WTC11 (cell line): ENCODE measurements at regions not wholly inside any gene's neighbourhood (a gene's known extent, or its start where the extent isn't known, plus 50 kb on each side); places are given as distances from the start of the nearest gene placed in this dataset.

Experiments
- CREM ChIP-seq: sonication (generic); formaldehyde crosslinking; IDR thresholded peaks from 2 replicates; pipeline ENCODE4 v1.8.1; 2022; ENCODE audit warnings: mild to moderate bottlenecking, missing genetic modification reagents, moderate library complexity
- CTCF ChIP-seq: fragments of 200-600 bp; IDR thresholded peaks from 2 replicates; pipeline ENCODE4 v1.8.0; 2022; ENCODE audit warnings: antibody characterized with exemption
- E2F5 ChIP-seq: sonication (generic); formaldehyde crosslinking; IDR thresholded peaks from 2 replicates; pipeline ENCODE4 v1.8.1; 2022; ENCODE audit warnings: mild to moderate bottlenecking, moderate library complexity, missing genetic modification reagents
- NFYB ChIP-seq: sonication (generic); formaldehyde crosslinking; conservative IDR thresholded peaks from 2 replicates; pipeline ENCODE4 v1.8.0; 2022; ENCODE audit warnings: low read depth, missing genetic modification reagents
- NR3C1 ChIP-seq: sonication (generic); formaldehyde crosslinking; conservative IDR thresholded peaks from 2 replicates; pipeline ENCODE4 v1.8.1; 2023; ENCODE audit warnings: low read depth, mild to moderate bottlenecking, missing genetic modification reagents
- SP1 ChIP-seq: sonication (generic); formaldehyde crosslinking; conservative IDR thresholded peaks from 2 replicates; pipeline ENCODE4 v1.8.1; 2022; ENCODE audit warnings: missing genetic modification reagents
- ZNF416 ChIP-seq: fragments of 250-450 bp; sonication (Bioruptor Pico); IDR thresholded peaks from 2 replicates; pipeline ENCODE4 v1.9.0; 2021; ENCODE audit warnings: mild to moderate bottlenecking, inconsistent platforms
- TF ChIP-seq, protein P1 (sequence below): sonication (generic); formaldehyde crosslinking; conservative IDR thresholded peaks from 2 replicates; pipeline ENCODE4 v1.8.1; 2022; ENCODE audit warnings: mild to moderate bottlenecking, missing genetic modification reagents

DNA sequence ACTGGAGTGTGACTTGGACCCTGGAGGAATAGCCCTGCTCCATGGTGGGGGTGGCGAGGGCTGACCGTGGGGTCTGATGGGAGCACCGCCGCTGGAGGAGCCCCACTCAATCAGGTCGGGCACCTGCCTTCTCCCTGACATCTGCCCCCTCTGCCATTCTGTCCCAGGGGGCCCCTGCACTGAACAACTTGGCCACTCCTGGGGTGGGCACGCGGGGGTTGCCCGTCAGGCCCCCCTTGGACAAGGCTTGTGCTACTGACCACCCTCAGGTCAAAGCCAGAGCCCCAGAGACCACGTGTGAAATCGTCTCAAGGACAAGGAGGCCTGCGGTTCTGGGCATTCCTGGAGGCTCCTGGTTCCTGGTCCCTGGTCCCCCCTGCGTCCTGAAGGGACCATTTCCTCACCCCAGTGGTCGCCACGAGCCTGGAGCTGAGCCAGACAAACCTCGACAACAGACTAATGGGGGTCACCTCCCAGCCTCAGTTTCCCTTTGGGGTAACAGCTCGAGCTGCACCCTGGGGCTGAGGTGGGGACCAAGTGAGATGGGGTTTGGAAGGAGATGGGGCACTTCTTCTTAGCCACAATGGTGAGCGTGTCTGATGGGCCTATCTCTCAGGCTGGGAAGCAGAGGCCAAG is 73.4 kb upstream of the RNU6ATAC start:
- TF ChIP-seq CTCF, result no peak
- TF ChIP-seq, protein P1, sequence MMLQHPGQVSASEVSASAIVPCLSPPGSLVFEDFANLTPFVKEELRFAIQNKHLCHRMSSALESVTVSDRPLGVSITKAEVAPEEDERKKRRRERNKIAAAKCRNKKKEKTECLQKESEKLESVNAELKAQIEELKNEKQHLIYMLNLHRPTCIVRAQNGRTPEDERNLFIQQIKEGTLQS (CRISPR knock-in tag), result no peak
- TF ChIP-seq SP1 (CRISPR knock-in tag), result no peak
- no peak for TF ChIP-seq ZNF416
- no peak for TF ChIP-seq CREM (CRISPR knock-in tag)
- TF ChIP-seq E2F5 (CRISPR knock-in tag), result no peak
- TF ChIP-seq NR3C1, result no peak
- no peak for TF ChIP-seq NFYB (CRISPR knock-in tag)
